Right renal cortex interstitium (tissue), 3 donors: ENCODE measurements at regions not wholly inside any gene's neighbourhood (a gene's known extent, or its start where the extent isn't known, plus 50 kb on each side); places are given as distances from the start of the nearest gene placed in this dataset.
A peak's percentile ranks its signal among the peaks of the same experiment; 100 is the strongest.

Source experiments
- DNase-seq, 3 donors: peaks; one replicate each; pipeline ENCODE4 v3.0.0-alpha.2; 2013; ENCODE audit warnings: low read depth in 3 of 3, low spot score in 2 of 3

DNA sequence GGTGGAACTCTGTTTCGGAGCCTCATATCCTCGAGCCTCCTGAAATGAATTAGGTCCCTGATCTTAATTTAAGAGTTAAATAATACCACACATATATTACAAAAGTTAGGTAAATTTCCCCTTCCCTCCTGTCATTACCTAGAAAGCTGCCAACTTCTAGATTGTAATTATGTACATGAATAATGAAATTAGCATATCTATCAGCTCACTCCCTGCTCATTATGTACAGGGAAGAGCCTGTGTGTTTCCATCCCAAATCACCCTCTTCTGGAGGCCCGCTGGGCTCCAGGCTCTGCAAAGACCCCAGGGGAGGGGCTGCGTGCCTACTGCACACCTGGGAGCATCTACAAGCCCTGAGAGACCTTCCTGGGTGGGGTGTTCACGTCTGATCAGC is 384.1 kb downstream of the MN1 start:
- no peak for DNase-seq

DNA sequence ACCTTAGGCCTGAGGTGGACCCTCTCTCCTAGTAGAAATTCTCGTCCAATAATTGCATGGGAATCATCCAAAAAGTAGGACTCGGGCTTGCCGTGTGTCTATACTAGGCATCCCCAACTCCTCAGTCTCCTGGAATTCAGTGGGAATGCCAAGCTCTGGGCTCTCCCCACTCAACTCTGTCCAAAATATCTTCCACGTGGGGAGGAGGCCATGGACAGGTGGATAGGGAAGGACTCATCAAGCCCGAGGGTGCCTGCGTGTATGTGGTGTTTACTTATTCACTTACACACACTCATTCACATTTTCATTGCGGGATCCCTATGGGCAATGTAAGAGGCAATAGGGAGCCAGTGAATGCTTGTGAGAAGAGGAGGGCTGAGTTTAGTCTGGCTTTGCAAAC is 383.3 kb downstream of the MN1 start:
- DNase-seq, result no peak

DNA sequence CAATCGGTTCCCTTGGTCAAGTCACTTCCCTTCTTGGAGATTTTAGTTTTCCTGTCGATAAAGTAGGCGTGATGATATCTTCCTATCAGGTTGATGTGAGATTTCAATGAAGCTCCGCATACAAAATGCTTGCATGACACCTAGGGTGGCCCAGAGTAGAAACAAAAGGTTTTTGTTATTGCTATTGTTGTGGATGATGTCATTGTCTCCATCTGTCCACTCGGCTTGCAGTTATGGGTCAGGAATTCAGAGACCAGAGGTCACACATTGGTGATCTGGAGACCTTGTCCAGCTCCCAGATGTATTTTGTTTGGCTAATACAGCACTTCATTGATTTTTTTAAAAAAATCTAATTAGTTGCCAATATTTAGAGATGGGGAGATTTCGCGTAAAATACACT is 382.1 kb downstream of the MN1 start:
- no peak for DNase-seq

DNA sequence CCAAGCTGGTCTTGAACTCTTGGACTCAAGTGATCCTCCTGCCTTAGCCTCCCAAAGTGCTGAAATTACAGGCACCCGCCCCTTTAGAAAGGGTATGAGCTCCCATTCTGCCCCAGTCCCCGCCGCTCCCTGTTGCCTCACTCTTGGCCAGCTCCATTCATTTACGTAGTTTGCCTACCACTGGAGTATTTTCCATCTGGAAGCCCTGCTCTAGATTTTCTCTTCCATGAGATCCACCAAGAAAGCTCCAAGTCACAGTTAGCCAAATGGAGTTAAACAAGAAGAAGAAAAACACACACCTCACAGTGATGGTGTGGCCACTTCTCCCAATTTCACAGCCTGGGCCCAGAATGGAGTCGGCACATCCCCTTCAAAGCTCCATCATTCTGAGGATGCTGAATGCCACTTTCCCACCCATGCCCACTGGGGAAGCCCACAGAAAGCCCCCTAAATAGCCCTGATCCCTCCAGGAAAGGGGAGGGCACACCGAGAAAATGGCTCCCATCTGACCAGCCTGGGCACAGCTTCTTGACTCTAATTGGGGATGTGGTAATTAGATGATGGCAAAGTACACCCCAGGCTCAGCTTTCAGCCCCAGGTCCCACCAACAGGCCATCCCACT is 381.2 kb downstream of the MN1 start:
- DNase-seq, result no peak

DNA sequence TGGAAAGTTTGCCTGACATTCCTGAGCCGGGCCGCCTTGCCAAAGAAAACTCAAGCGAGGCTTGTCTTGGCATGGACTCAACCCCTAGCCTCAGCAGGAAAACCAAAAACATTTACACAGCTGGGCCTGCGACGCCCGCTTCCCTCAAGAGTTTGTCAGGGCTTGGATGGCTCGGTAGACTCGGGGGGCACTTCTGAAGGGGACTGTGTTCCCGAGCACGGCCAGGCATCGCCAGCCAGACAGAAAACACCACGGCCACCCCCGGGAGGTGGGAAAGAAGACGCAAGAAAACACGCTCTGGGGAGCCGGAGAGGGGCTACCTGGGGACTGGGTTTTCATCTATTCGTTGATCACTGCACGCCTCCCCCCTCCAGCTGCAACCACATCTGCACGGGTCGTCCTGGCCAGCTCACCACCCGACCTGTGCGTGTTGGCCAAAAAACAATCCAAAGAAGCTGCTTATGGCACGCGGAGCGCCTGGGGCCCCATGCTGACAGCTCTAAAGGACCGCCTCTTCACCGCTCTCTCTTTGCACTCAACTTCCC is 380.7 kb downstream of the MN1 start:
- peak in 2 of 3 donors; percentile 58 to 59 for DNase-seq

DNA sequence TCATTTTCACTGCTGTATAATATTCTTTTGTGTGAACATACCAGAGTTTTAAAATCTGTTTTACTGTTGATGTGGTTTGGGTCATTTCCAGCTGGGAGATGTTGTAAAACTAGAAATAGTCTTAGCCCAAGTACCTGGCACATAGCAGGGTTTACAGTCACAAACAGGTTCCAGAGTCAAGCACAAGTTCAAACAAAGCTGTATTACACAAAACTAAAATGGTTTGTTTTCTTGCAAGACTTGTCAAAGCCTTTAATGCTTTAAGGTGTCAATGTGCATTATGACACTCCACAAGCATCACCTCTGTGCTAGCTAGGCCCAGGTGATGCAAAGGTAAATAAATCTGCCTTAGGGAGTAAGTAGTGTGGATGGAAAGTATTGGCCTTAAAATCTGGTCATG is 379.1 kb downstream of the MN1 start:
- no peak for DNase-seq

DNA sequence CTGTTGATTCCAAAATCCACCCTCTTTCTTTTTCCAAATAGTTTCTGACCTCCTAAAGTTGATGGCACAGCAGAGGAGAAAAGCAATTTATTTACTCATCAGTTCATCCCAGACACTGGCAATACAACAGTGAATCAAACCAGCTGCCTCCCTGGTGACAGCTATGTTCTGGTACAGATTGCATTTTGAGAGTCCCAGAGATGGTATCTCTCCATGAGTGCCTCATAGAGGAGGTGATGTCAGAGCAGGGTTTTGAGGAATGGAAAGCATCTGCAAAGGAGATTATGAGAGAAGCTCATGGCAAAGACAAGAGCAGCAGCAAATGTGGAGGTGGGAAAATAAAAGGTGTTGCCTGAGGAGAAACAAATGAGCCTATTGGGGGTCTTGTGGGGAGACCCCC is 377.2 kb downstream of the MN1 start:
- no peak for DNase-seq

DNA sequence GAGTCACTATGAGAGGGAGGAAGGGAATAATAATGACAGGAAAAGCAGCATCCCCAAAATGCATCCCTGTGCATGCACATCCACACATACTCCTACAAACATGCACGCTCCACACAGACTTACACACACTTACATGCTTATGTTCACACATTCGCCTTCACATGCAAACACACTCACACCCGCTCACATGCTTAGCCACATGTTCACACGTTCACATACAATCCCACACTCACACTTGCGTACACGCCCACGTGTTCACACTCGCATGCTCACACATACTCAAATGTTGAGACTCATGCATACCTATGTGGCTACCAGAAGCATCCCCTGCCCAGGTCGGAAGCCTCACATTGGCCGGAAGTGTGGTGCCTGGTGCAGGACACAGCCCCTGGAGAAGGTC is 372.1 kb downstream of the MN1 start:
- DNase-seq, result no peak

DNA sequence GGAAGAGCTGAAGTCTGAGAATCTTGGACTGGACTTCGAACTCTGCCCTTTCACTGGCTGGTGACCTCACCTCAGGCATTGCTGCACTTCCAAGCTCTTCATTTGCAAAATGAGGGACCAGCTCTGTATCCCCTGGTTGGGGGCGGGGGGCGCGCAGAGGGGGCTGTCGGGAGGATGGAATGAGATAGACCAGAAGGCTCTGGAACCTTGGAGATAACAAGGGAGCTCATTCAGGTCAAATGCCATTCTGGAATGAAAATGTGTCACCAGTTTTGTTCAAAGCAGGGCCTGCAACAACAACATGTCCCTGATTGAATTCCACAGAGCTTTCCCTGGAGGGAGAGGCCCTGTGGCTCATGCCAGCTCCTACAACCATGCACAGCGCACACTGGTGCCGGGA is 370.5 kb downstream of the MN1 start:
- no peak for DNase-seq

DNA sequence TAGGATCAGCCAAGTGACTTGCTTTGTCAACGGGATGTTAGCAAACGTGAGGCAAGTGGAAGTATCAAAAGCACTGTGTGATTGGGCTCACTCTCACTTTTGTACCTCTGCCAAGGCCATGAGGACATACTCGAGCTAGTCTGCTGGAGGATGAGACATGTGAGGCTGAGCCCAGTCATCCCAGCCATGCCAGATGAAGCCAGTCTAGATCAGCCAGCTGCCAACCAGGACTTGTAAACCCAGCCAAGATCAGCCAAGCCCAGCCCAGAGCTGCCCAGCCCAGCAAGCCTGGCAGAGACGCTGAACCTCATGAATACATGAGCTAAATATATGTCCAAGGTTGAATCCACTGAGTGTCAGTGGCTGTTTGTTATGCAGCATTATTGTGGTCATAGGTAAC is 369.7 kb downstream of the MN1 start:
- no peak for DNase-seq

DNA sequence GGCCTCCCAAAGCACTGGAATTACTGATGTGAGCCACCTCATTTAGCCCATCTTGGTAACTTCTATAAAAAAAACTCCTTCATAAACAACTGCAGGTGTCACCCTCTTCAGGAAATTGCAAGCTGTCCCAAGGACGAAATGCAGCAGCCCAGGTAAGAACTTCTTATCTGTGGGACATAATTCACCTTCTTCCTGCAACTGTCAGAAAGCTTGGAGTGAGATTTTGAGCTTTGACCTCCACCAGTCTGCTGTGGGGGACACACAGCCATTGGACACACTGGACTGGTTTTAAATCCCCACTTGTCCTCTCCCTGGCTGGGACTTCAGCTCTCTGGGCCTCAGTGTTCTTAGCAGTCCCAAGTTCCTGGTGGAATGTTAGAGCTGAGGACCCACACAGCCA is 368.5 kb downstream of the MN1 start:
- DNase-seq, result no peak

DNA sequence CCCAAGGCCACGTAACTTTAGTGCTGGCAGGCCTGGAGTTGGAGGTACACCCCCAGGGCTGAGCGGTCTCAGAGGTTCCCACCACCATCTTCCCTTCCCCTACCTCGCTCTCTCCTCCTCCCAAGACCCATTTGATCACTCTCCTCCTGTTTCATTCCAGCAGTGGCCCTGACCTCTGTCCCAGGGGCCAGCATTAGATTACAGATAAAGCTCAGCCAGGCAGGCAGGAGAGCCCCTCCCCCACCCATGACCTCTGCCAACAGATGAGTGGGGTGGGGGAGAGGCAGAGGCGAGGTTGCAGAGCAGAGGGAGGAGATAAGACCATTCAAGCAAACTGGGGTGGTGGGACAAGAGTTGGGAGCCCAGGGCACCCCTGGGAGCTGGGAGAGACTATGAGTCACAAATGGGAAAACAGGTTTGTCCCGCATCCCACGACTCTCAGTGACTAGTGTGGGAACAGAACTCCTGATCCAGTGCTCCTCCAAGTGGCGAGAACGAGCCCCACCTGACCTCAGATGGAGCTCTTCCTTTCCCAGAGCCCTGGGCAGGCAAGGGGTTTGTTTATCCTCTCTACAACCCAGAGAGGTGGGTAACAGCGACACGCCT is 367.9 kb downstream of the MN1 start:
- no peak for DNase-seq

DNA sequence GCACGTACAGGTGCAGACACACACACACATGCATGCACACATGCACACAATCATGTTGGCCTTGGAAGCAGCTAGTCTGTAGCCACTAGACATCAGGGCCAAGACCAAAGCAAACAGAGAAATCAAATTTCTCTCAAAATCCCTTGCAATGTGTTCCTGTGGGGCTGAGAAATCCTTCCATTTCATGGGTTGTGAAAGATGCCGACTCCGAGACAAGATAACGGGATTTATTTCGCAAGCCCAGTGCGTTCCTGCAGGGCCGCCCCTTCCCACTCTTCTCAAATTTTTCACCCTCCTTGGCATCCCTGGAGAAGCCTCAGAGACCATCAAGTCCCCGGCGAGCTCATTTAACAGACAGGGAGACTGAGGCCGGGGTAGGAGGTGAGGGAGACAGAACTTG is 366.7 kb downstream of the MN1 start:
- DNase-seq, result no peak

DNA sequence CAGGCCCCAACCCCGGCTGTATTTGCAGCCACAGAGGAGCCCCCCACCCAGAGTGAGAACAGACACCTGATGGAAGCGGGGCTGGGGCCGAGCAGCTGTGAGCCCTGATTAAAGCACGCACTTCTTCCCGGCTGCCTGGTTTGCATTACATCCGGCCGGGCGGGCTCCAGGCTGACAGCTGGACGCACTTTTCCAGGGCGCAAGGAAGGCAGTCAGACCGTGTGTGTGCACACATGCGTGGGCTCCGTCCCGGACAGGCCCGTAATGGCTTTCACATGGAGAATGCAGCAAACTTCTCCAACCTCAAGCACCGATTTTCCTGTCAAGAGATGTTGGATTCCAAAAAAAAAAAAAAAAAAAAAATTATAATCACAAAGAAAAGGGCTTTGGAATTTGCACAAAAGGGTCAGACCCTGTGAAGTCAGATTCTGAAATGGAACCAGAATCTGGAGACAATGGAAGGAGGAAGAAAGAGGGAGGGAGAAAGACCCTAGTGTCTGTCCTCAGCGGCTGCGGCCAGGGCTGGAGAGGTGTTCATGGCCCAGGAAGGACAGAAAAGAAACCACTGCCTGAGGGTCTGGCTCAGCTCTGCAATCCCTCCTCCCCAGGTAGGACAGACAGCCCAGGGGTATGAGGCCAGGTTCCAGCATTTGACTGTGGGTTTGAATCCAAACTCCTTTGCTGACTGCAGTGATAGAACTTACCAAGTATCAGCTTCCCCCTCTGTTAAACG is 365.5 kb downstream of the MN1 start:
- DNase-seq, result no peak

DNA sequence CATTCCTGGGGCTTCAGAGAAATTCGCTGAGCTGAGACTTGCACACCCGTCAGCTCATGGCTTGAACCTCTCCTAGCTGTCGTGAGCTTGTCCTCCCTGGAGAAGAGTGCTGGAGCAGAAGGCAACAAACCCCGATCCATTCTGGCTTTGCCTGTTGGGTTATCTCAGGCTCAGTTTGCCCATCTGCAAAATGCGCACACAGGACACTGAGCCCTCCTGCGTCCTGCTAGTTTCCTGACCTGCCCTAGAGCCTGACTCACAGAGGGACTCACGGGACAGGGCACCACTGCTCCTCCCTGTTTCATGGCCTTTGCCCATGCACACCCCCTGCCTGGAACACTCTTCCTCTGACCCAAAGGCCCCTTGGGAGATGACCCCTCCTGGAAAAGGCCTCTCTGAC is 365.0 kb downstream of the MN1 start:
- no peak for DNase-seq

DNA sequence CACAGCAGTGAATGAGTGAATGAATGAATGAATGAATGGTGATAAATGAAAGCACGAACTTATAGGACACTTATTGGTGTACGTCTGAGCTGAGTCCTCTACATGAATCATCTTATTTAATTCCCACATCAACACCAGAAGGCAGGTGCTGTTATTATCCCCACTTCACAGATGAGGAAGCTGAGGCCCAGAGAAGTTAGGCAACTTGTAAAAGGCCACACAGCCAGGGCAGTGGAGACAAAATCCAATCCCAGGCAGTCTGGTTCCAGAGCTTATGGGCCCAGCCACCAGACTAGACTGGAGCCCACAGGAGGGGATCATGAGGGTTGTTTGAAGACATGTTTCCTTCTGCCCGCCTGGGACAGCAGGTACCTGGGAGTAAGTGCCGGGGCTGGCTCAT is 364.0 kb downstream of the MN1 start:
- no peak for DNase-seq

DNA sequence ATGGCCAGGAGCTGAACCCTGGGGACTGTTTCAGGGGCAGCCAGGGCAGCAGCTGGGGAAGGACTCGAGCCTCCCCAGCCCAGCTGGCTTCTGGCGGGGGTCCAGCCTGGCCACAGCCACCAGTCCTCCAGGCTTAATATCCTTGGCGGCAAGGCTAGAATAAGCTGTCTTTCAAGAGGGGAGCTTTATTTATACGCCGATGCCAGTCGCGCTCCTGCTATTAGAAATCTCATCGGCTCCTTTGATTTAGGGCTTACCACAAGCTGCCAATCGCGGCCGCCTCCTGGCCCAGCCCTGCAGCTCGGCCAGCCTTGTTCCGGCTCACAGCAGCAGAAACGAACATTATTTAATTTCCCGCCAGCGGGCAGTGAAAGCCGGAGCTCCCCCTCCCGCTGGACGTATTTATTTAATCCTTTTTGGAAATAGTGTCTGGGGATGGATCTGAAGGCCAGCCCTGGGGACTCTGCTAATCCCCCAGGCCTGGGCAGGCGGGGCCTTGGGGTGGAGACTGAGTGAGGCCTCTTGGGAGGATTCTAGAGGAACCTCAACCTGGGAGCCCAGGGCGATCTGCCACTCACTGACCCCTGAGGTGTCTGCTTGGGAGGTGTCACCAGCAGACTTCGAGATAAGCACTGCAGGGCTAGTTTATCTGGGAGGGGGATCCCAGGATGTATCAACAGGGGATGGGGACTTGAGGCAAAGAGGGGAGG is 363.1 kb downstream of the MN1 start:
- DNase-seq, result no peak

DNA sequence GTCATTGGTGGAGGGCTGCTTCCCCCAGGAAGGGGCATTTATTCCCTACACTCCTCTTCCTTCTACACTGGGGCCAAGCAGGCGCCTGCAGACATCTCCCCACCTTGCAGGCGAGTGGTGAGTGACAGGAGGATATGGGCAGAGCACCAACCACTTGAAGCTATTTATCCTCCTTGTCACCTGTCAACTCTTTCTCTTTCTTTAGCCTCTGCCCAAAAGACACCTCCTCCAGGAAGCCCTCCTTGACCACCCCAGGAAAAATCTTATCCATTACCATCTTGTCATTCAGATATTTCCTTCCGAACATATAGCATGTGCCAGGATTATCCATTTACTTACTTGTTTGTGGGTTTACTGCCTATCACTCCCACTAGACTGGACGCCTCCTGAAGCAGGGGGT is 362.4 kb downstream of the MN1 start:
- no peak for DNase-seq

DNA sequence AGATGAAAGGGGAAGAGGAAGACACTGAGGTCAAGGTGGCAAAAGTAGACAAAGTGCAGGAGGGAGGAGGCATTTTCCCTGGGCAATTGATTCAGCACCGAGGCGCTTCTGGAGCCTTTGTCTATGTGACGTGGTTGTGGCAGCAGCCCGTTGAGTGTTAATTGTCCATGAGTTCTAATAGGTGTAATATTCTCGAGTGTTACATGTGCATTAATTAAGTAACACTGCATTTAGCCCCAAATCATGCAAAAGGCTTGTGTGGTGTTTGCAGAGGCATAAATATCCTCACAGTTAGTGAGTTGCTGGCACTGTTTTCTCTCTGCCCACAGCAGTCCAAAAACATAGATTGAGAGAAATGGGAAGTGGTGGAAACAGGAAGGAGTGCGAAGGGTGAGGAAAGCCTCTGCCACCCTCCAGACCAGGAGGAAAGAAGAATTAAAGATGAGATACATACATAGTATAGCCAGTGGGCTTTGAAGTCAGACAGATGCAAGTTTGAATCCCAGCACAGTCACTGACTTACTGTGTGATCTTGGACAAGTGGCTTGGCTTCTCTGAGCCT is 361.2 kb downstream of the MN1 start:
- DNase-seq, result no peak

DNA sequence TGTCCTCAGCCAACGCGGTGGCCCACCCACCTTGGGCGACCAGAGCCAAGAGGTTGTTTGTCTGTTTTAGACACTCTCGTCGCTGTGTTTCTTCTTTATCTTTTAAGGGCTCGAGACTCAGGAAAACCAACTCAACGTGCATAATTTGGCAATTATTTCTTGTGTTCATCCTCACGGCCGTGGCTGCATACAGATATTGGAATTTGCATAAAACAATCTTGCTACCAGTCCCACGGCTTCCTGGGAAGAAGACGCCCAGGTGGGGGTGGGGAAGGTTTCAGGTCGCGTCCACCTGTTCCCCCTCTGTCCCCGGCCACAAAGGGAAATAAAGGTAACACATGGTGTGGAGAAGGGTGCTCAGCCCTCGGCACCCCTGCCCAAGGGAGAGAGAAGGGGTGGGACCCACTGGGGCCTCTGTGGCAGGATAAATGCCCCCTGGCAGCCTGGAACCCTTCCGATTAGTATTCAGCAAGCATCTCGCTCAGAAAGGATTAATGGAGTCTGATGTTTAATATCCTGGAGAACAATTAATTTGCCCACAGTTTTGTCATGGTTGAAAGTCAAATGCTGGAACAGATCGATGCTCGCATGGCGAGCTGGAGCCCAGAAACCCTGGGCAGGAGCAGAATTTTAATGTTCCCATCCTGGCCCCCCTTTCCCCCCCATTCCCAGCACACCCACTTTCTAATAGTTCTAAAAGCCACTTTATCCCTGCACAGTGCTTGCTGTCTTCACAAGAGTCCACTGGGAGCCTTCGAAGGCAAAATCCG is 359.7 kb downstream of the MN1 start:
- DNase-seq, result no peak
